ENCODE measurements at regions not wholly inside any gene's neighbourhood (a gene's known extent, or its start where the extent isn't known, plus 50 kb on each side); places are given as distances from the start of the nearest gene placed in this dataset.
"Not testable (repeated sequence)": the region's sequence is repeated elsewhere in the genome, so short reads cannot be mapped to it uniquely, and the experiment has no call there.

GRCh38 chr5:105677291-105677690 is 1993.4 kb downstream of the EFNA5 start:
- DNase-seq, result no peak

DNA sequence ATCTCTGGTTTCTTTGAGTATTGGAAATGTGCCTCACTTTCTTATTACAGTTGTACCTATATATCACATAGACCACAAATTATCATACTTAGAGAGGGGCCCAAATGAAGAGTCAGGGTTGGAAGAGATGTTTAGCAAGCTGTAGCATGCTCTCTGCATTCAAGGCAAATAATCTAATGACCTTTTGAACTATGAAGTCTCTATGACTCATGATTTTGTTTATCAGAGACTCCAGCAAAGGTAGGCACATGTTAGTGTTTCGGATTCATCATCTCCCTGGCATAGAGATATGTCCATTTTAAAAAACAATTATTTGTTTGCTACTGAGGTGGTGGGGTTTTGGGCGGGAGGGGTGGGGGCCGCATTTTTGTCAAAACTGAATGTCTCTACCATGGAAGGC is 2000.1 kb downstream of the EFNA5 start:
- DNase-seq, result no peak

DNA sequence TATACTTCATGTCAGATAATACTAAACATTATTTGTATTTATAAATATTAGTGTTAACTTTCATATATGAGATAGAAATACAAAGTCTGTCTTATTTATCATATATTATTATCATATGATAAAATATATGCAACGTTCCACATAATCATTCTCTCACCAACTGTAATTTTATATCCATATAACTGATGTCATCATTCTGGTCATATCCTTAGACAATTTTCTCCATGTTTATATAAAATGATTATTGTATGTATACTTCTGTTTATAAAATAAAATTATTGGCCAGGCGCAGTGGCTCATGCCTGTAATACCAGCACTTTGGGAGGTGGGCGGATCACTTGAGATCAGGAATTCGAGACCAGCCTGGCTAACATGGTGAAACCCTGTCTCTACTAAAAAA is 2007.1 kb downstream of the EFNA5 start:
- no peak for DNase-seq

DNA sequence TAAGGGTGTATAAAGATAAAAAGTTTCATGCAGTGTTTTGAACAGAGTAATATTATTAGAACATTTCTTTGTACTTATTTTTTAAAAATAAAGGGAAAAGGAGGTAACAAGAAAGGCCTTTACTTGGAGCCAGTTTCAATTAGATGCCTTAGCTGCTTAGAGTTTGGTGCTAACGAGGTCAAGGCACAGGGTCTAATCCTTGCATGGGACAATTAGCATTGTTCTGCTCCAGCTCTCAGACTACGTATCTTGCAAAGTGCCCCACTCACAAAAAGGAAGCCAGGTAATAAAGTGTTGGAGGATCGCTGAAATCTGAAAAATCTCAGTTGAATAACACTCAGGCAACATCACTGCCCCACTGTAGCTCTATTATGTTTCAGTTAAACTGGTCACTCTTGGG is 2011.3 kb downstream of the EFNA5 start:
- no peak for DNase-seq

DNA sequence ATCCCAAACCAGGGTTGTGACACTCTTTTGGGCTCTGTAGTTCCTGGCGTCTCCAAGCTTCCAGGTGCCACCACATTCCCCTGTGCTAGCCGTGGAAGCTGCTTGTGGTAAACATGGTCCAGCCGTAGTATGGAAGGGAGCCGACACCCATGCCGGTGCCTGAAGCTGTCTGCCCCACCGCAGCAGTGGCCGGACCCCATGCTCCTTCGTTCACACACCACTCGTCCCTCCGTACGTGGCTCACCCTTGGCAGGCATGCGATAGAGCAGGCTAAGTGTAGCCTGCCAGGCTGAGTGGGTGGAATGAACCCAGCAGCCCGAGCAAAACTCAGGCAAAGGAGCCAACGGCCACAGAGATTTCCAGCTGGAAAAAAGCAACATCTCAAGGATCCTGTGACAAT is 2030.4 kb downstream of the EFNA5 start:
- no peak for DNase-seq

GRCh38 chr5:105639511-105639910 is 2031.2 kb downstream of the EFNA5 start:
- no peak for DNase-seq

DNA sequence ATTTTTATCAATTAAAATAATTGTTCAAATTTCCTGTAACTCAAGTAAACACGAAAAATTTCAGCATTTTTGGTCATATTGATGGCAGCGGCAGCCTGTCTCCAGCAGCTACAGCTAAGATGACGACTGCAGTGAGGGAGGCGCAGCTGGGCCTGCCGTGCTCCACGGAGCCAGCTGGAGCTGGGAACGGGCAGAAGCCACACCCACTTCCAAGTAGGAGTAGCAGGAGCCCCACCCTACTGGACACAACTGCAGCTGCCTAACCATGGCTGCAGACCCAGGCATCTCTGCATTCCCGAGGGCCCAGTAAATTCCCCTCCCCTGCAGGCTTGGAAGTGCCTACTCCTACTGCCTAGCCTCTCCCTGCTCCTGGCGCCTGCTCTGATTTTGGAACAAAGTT is 2031.7 kb downstream of the EFNA5 start:
- no peak for DNase-seq

GRCh38 chr5:105638437-105638836 is 2032.3 kb downstream of the EFNA5 start:
- DNase-seq, result no peak

DNA sequence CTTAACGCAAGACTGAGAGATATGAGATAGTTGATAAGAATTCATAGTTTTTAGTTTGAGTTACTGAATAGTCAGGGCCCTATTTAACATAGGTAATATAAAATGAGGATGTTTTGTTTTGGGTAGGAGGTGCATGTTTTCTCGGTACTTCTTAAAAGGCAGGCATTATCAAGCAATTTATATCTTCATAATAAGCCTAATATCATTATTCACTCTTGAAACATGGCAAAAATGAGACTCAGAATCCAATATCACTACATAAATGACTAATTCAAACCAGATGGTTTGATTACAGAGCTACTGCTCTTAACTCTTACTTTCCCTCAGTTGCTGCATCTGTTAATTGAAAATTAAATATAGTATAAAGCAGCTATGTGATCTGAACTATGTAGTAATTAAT is 2038.7 kb downstream of the EFNA5 start:
- DNase-seq, result no peak

- DNase-seq, result no peak
Observed at GRCh38 chr5:105630803-105631202, 2039.9 kb downstream of the EFNA5 start.

DNA sequence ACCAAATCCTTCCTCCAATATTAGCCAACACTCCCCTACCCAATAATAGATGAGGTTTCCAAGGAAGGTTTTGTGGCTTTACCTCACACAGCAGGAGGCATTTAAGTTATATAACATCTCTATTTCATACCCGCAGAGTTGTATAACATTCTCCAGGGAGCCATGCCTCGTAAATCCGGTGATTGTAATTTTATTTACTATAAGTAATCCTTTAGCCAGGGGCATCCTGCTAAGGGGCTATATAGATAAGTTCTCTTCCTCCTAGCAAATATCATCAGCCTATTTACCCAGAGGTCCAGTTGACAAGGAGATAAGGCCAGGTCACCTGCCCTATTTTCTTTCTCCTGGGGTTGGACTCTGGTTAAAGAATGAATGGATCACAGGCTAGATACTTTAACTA is 2051.0 kb downstream of the EFNA5 start:
- no peak for DNase-seq

DNA sequence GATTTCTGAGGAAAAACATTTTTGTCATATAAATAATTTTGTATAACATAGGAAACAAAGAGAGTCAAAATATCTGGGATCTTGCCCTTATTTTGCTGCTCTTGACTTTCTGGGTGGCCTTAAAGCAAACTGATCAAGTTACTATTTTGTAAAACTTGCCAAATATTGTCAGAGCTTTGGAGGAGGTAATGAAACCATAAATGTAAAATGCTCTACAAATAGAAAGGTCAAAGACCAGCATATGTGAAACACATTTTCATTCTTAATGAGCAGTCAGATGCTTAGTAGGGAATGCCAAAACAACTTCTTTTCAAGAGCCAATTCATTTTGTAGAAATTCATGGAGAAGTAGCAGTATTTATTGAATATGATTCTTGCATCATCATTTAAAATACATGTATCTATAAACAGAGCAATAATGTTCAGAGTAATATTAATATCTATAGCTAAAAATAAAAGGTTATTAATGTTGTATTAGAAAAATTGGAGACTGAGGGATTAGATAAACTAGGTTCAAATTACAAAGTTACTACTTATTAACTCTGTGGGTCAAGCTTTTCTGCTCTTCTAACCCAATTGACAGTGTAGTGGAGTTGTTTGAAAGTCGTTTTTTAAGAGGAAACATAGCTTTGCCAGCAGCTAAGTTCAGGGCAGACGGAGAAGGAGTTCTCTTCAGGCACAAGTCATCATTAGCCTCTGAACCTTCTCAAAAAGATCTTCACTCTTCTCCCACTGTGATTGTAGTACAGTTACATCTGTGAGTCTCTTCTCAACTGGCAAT is 2053.1 kb downstream of the EFNA5 start:
- DNase-seq, result no peak

DNA sequence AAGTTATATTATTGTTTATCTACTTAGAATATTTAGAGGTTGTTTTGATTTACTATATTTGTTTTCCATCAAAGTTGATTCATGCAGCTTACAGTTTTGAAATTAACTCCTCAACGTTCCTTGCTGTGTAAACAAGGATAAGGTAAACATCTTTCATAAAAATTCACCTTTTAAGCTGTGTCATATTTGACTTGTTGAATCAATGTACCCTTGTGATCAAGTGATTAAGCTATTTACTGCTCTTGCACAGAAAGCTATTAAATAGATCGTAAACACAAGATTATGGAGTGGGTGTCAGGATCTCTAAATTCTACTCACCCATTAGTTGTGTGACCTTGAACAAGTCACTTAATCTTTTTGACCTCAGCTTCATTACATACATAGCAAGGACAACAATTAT is 2054.0 kb upstream of the NUDT12 start:
- no peak for DNase-seq

GRCh38 chr5:105602406-105602805 is 2039.8 kb upstream of the NUDT12 start:
- DNase-seq, result not testable (repeated sequence)

DNA sequence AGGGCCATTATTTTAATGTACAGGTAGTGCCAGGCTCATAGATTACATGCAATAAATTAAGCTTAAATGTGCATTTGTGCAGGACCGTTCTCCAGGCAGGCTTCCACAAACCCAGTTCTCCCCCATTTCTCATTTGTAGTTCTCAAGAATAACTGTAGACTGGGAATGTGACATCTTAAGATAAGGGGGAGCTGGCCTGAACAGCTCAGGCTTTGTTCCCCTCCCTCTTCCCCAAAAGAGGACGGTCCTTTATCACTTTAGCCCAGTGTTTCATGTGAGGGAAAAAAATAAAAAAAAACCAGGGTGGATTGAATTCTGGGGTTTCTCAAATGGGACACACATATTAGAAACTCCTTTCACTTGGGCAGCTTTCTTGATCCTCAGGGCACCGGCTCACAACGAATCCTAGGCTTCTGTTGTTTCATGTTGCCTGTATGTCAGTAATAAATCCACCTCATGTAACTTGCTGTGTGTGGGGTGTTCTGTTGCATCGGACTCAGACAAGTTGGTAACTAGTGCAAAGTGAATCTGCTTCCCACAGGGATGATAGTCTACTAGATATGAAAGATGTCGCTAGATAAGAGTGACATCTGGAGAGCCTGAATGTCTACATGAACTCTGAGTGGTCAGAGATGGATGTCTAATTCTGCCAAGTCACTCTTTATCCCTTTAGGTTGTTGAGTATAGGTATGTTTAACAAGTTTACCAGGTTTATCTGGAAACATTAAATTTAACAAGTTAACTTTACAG is 2030.6 kb upstream of the NUDT12 start:
- DNase-seq, result no peak

GRCh38 chr5:105587963-105588662 is 2025.5 kb upstream of the NUDT12 start:
- no peak for DNase-seq

DNA sequence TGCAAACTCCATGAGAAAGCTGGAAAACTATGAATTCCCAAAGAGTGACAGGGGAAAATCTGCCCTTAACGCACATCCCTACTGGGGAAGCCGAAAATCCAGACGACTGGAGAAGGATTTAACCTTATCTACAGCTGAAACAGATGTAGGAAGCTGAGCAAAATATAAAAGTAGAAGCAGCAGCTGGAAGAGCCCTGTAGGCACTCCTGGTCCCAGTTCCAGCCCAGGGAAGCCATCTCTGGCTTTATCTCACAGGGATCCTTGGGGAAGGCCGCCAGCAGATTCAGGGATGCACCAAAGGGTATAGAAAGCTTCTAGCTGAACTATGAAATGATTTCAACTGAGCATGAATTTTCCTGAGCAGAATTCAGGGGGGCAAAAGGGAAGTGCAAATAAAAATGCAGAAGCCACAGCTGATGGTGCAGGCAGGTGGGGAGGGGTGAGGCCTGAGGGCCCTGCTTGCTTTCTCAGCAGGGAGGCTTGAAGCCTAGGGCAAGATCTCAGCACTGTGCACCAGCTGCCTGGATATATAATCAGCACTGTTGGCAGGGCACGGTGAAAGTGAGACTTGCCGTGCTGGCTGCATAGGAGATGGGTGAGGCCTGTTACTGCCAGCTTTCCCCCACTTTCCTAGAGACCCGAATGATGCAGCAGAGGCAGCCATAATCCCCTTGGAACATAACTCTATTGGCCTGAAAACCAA is 2019.5 kb upstream of the NUDT12 start:
- no peak for DNase-seq

GRCh38 chr5:105573575-105573974 is 2011.0 kb upstream of the NUDT12 start:
- DNase-seq, result no peak

- DNase-seq, result no peak
Observed at GRCh38 chr5:105565531-105565930, 2002.9 kb upstream of the NUDT12 start.

DNA sequence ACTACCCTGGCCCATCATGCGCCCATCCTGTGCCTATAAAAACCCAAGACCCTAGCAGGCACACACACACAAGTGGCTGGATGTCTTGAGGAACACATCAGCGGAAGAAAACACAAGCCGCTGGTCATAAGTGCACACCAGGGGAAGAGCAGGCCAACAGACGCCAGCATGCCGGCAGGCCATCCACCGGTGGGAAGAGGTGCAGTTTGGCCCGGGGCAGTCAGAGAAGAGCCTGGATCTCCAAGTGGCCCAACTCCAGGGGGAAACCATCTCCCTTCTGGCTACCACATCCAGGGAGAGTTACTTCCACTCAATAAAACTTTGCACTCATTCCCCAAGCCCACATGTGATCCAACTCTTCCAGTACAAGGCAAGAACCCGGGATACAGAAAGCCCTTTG is 2001.3 kb upstream of the NUDT12 start:
- DNase-seq, result no peak

- DNase-seq, result no peak
Observed at GRCh38 chr5:105554568-105555169, 1992.1 kb upstream of the NUDT12 start.

DNA sequence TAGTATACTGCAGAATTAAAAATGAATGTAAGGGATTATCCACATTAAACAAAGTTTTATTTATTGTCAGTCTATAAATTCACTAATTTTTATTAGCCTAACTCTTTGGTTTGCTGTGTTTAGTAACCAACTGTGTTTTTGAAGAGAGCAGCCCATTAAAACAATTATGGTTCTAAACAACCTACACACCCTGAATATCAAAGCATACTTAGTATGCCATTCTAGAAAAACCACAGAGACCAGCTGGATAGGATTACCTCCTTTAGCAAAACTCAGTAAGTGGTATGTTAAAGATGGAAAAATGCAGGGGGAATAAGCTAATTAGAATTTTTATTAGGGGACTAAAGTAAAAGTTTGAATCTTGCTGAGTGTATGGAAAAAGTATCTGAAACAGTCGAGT is 1981.7 kb upstream of the NUDT12 start:
- DNase-seq, result no peak

All from right kidney (tissue), 1 donor.